HFFc6 (cell line): ENCODE measurements at regions not wholly inside any gene's neighbourhood (a gene's known extent, or its start where the extent isn't known, plus 50 kb on each side); places are given as distances from the start of the nearest gene placed in this dataset.

Source experiments
- DNase-seq: peaks from one replicate; pipeline ENCODE4 v3.0.0-alpha.2; 2018
- H3K27ac Mint-ChIP-seq: 2 replicates; pipeline ENCODE4 v1.8.0; 2020; ENCODE audit warnings: mild to moderate bottlenecking, mixed read lengths
- H3K27me3 Mint-ChIP-seq: 2 replicates; pipeline ENCODE4 v1.8.0; 2021; ENCODE audit warnings: mild to moderate bottlenecking, moderate library complexity, mixed read lengths; ENCODE audit not compliant: insufficient read depth
- H3K36me3 Mint-ChIP-seq: 2 replicates; pipeline ENCODE4 v1.8.0; 2021; ENCODE audit warnings: low read depth, mixed read lengths
- H3K4me1 Mint-ChIP-seq: 2 replicates; pipeline ENCODE4 v1.8.0; 2020; ENCODE audit warnings: low read depth, mixed read lengths
- H3K4me3 Mint-ChIP-seq: 2 replicates; pipeline ENCODE4 v1.8.0; 2020; ENCODE audit warnings: mild to moderate bottlenecking, moderate library complexity, mixed read lengths
- H3K9me3 Mint-ChIP-seq: 2 replicates; pipeline ENCODE4 v1.8.0; 2020; ENCODE audit warnings: mild to moderate bottlenecking, mixed read lengths
- CTCF ChIP-seq: fragments of 200-600 bp; sonication (generic); IDR thresholded peaks from 2 replicates; pipeline ENCODE4 v1.5.0; 2021; ENCODE audit warnings: antibody characterized with exemption, mild to moderate bottlenecking

GRCh38 chr2:200137271-200137670 lies 169.2 kb upstream of the SPATS2L start:
- no peak overlapping the region for H3K27ac Mint-ChIP-seq
- TF ChIP-seq CTCF, result no peak
- H3K9me3 Mint-ChIP-seq, result no peaks in the 10 kb centered on the region
- H3K36me3 Mint-ChIP-seq, result no peaks in the 10 kb centered on the region
- DNase-seq, result no peak
- peaks cover 2% of the 10 kb centered on the region; the same call in 1 of the 2 replicates for H3K27me3 Mint-ChIP-seq
- H3K4me3 Mint-ChIP-seq, result no peak overlapping the region
- no peaks in the 10 kb centered on the region for H3K4me1 Mint-ChIP-seq

- no peaks in the 10 kb centered on the region for H3K4me1 Mint-ChIP-seq
- no peaks in the 10 kb centered on the region for H3K36me3 Mint-ChIP-seq
- H3K4me3 Mint-ChIP-seq, result no peak overlapping the region
- TF ChIP-seq CTCF, result no peak
- peaks cover 2% of the 10 kb centered on the region; the same call in 1 of the 2 replicates for H3K27me3 Mint-ChIP-seq
- no peaks in the 10 kb centered on the region for H3K9me3 Mint-ChIP-seq
- no peak for DNase-seq
- H3K27ac Mint-ChIP-seq, result no peak overlapping the region
These were observed 168.8 kb upstream of the SPATS2L start for GRCh38 chr2:200137691-200138090.

DNA sequence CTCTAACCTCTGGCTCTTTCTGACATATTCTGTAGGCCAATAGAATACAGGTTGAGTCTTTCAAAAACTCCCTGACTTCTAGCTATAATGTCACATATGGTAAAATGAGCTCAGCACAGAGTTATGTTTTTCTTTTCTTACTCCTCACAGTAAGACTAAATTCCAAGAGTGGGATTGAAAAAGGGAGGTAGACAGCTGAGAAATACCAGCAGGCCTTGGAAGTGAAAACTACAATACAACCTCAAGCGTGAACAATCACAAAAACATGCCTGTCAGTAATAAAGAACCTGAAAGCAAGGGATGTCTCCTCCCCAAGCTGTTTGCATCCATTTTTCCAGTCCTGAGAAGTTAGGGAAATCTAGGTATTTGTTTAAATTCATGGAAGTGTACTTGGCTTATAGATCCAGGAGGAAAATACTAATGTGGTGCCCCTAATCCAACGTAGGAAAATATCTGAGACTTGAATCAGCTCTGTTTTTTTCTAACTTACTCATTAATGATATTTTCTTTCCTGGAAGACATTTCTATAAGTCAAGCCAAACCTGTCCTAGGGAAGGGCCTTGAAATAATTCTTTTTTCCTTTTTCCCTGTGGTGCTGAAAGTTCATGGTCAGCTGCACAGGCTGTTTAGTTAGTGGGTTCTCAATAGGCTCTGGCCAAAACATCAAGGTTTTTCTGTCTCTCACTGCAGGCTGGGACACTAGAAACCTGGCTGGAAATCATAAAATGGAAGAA lies 167.9 kb upstream of the SPATS2L start:
- no peak for DNase-seq
- no peak for TF ChIP-seq CTCF
- Mint-ChIP-seq H3K9me3 (no peaks in the 10 kb centered on the region), H3K4me1 (no peaks in the 10 kb centered on the region), H3K27me3 (peaks cover 2% of the 10 kb centered on the region; the same call in 1 of the 2 replicates), H3K27ac (no peak overlapping the region), H3K4me3 (no peak overlapping the region), H3K36me3 (no peaks in the 10 kb centered on the region)

DNA sequence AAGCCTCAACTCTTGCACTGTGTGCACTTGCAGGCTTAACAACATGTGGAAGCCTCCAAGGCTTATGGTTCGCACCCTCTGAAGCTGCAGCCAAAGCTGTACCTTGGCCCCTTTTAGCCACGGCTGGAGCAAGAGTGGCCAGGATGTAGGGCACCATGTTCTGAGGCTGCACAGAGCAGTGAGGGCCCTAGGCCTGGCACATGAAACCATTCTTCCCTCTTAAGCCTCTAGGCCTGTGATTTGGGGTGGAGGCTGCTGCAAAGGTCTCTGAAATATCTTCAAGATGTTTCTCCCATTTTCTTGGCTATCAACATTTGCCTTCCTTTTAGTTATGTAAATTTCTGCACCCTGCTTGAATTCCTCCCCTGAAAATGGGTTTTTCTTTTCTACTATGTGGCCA lies 161.9 kb upstream of the SPATS2L start:
- no peaks in the 10 kb centered on the region for H3K4me1 Mint-ChIP-seq
- TF ChIP-seq CTCF, result no peak
- H3K36me3 Mint-ChIP-seq, result no peaks in the 10 kb centered on the region; the same call in 1 of the 2 replicates
- peaks cover 4% of the 10 kb centered on the region for H3K9me3 Mint-ChIP-seq
- no peak overlapping the region for H3K4me3 Mint-ChIP-seq
- H3K27me3 Mint-ChIP-seq, result peaks cover 7% of the 10 kb centered on the region
- DNase-seq, result no peak
- no peak overlapping the region for H3K27ac Mint-ChIP-seq

DNA sequence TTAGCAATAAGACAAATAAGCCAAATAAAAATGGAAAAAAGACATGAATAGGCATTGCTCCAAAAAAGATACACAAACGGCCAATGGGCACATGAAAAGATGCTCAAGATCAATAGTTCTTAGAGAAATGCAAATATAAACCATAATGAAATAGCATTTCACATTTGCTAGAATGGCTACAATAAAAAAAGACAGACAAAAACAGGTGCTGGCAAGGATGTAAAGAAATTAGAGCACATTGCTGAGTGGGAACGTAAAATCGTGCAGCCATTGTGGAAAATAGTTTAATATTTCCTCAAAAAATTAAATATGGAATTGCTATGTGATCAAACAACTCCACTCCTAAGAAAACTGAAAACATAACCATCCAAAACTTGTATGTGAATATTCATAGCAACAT lies 160.0 kb upstream of the SPATS2L start:
- Mint-ChIP-seq H3K9me3 (peaks cover 17% of the 10 kb centered on the region), H3K4me3 (no peak overlapping the region), H3K27me3 (peaks cover 11% of the 10 kb centered on the region), H3K27ac (no peak overlapping the region), H3K4me1 (no peaks in the 10 kb centered on the region), H3K36me3 (peaks cover 7% of the 10 kb centered on the region)
- no peak for TF ChIP-seq CTCF
- DNase-seq, result no peak
